Activated T-helper 1 cell treated with anti-CD3 and anti-CD28 coated beads, Interleukin-12 subunit alpha, Interleukin-12 subunit beta, Interleukin-2, Interleukin-4 antibody, amounts not matched to agents 30 ng/mL and 10 ng/mL and 1 ng/mL, durations not matched to agents 14 hours and 24 hours and 36 hours (primary cell): ENCODE measurements at regions not wholly inside any gene's neighbourhood (a gene's known extent, or its start where the extent isn't known, plus 50 kb on each side); places are given as distances from the start of the nearest gene placed in this dataset.

Source experiments
- DNase-seq: peaks from one replicate; pipeline ENCODE4 v3.0.0; 2021; ENCODE audit warnings: low spot score
- H3K27ac Mint-ChIP-seq: one replicate; pipeline ENCODE4 v1.8.0; 2021; ENCODE audit warnings: mild to moderate bottlenecking, mixed read lengths
- H3K27me3 Mint-ChIP-seq: one replicate; pipeline ENCODE4 v1.8.0; 2022; ENCODE audit warnings: mild to moderate bottlenecking, moderate library complexity, mixed read lengths; ENCODE audit not compliant: insufficient read depth
- H3K36me3 Mint-ChIP-seq: one replicate; pipeline ENCODE4 v1.8.0; 2021; ENCODE audit warnings: low read depth, mixed read lengths
- H3K4me1 Mint-ChIP-seq: one replicate; pipeline ENCODE4 v1.8.0; 2021; ENCODE audit warnings: low read depth, mixed read lengths
- H3K4me3 Mint-ChIP-seq: one replicate; pipeline ENCODE4 v1.8.0; 2021; ENCODE audit warnings: mild to moderate bottlenecking, moderate library complexity, mixed read lengths
- H3K9me3 Mint-ChIP-seq: one replicate; pipeline ENCODE4 v1.8.0; 2021; ENCODE audit warnings: mixed read lengths
- intact Hi-C: fragments of 100-400 bp; cut with micrococcal nuclease; formaldehyde crosslinking; loops from one replicate; pipeline ENCODE4 v1.15.1; 2024

- no peaks in the 10 kb centered on the region for H3K9me3 Mint-ChIP-seq
Observed at GRCh38 chr10:8913720-8914119, 859.2 kb downstream of the GATA3 start.

GRCh38 chr10:8919280-8919679 lies 864.8 kb downstream of the GATA3 start:
- no peaks in the 10 kb centered on the region for H3K4me1 Mint-ChIP-seq
- no peak overlapping the region for H3K4me3 Mint-ChIP-seq
- DNase-seq: no peak
- peaks cover 2% of the 10 kb centered on the region for H3K27me3 Mint-ChIP-seq
- H3K27ac Mint-ChIP-seq: no peak overlapping the region
- no peaks in the 10 kb centered on the region for H3K36me3 Mint-ChIP-seq
- no peaks in the 10 kb centered on the region for H3K9me3 Mint-ChIP-seq
- intact Hi-C loops: no loop called here

More at GRCh38 chr10:8913720-8914119, 859.2 kb downstream of the GATA3 start:
- no peak for DNase-seq
- Mint-ChIP-seq H3K4me1 (no peaks in the 10 kb centered on the region), H3K36me3 (no peaks in the 10 kb centered on the region), H3K4me3 (no peak overlapping the region), H3K27ac (no peak overlapping the region), H3K27me3 (peaks cover 2% of the 10 kb centered on the region)
- intact Hi-C loops: no loop called here

- Mint-ChIP-seq H3K36me3 (no peaks in the 10 kb centered on the region), H3K4me3 (no peak overlapping the region), H3K4me1 (no peaks in the 10 kb centered on the region), H3K27me3 (peaks cover 1% of the 10 kb centered on the region), H3K9me3 (peaks cover 5% of the 10 kb centered on the region), H3K27ac (no peak overlapping the region)
- no peak for DNase-seq
- intact Hi-C loops: no loop called here
Observed at GRCh38 chr10:8921568-8921967, 867.1 kb downstream of the GATA3 start.

GRCh38 chr10:8923096-8923495 lies 868.6 kb downstream of the GATA3 start:
- peaks cover 5% of the 10 kb centered on the region for H3K9me3 Mint-ChIP-seq
- no peaks in the 10 kb centered on the region for H3K4me1 Mint-ChIP-seq
- no peak for DNase-seq
- H3K27ac Mint-ChIP-seq: no peak overlapping the region
- H3K4me3 Mint-ChIP-seq: no peak overlapping the region
- H3K27me3 Mint-ChIP-seq: no peaks in the 10 kb centered on the region
- intact Hi-C loops: no loop called here
- no peaks in the 10 kb centered on the region for H3K36me3 Mint-ChIP-seq

- no peak for DNase-seq
- Mint-ChIP-seq H3K27me3 (peaks cover 4% of the 10 kb centered on the region), H3K36me3 (no peaks in the 10 kb centered on the region), H3K4me3 (no peak overlapping the region), H3K9me3 (peaks cover 5% of the 10 kb centered on the region), H3K4me1 (no peaks in the 10 kb centered on the region), H3K27ac (no peak overlapping the region)
- intact Hi-C loops: no loop called here
Observed at GRCh38 chr10:8927705-8928104, 873.2 kb downstream of the GATA3 start.

GRCh38 chr10:8946451-8946850 lies 892.0 kb downstream of the GATA3 start:
- no peak overlapping the region for H3K4me3 Mint-ChIP-seq

GRCh38 chr10:8950978-8951377 lies 896.5 kb downstream of the GATA3 start:
- H3K27ac Mint-ChIP-seq: no peak overlapping the region
- intact Hi-C loops: no loop called here
- peaks cover 8% of the 10 kb centered on the region for H3K9me3 Mint-ChIP-seq
- no peaks in the 10 kb centered on the region for H3K4me1 Mint-ChIP-seq
- no peak overlapping the region for H3K4me3 Mint-ChIP-seq
- H3K27me3 Mint-ChIP-seq: no peaks in the 10 kb centered on the region
- no peak for DNase-seq
- H3K36me3 Mint-ChIP-seq: no peaks in the 10 kb centered on the region

More at GRCh38 chr10:8946451-8946850, 892.0 kb downstream of the GATA3 start:
- Mint-ChIP-seq H3K27me3 (no peaks in the 10 kb centered on the region), H3K27ac (no peak overlapping the region), H3K36me3 (no peaks in the 10 kb centered on the region), H3K9me3 (peaks cover 8% of the 10 kb centered on the region), H3K4me1 (no peaks in the 10 kb centered on the region)
- intact Hi-C loops: no loop called here
- DNase-seq: no peak

GRCh38 chr10:8951440-8952089 lies 897.1 kb downstream of the GATA3 start:
- no peak overlapping the region for H3K4me3 Mint-ChIP-seq
- no peak overlapping the region for H3K27ac Mint-ChIP-seq

GRCh38 chr10:8956400-8956799 lies 901.9 kb downstream of the GATA3 start:
- Mint-ChIP-seq H3K9me3 (no peaks in the 10 kb centered on the region), H3K36me3 (no peaks in the 10 kb centered on the region), H3K27ac (no peak overlapping the region), H3K27me3 (no peaks in the 10 kb centered on the region), H3K4me1 (no peaks in the 10 kb centered on the region), H3K4me3 (no peak overlapping the region)
- no peak for DNase-seq
- intact Hi-C loops: no loop called here

More at GRCh38 chr10:8951440-8952089, 897.1 kb downstream of the GATA3 start:
- no peaks in the 10 kb centered on the region for H3K27me3 Mint-ChIP-seq
- H3K9me3 Mint-ChIP-seq: peaks cover 4% of the 10 kb centered on the region
- H3K4me1 Mint-ChIP-seq: no peaks in the 10 kb centered on the region
- DNase-seq: no peak
- no peaks in the 10 kb centered on the region for H3K36me3 Mint-ChIP-seq
- intact Hi-C loops: no loop called here

- peaks cover 3% of the 10 kb centered on the region for H3K27me3 Mint-ChIP-seq
- H3K9me3 Mint-ChIP-seq: peaks cover 4% of the 10 kb centered on the region
- H3K4me1 Mint-ChIP-seq: no peaks in the 10 kb centered on the region
- intact Hi-C loops: no loop called here
- no peak overlapping the region for H3K4me3 Mint-ChIP-seq
- DNase-seq: no peak
- H3K36me3 Mint-ChIP-seq: no peaks in the 10 kb centered on the region
- H3K27ac Mint-ChIP-seq: no peak overlapping the region
Observed at GRCh38 chr10:8962249-8962648, 907.8 kb downstream of the GATA3 start.

- DNase-seq: no peak
- no peaks in the 10 kb centered on the region for H3K4me1 Mint-ChIP-seq
- peaks cover 4% of the 10 kb centered on the region for H3K27me3 Mint-ChIP-seq
- H3K4me3 Mint-ChIP-seq: no peak overlapping the region
- intact Hi-C loops: no loop called here
- H3K27ac Mint-ChIP-seq: no peak overlapping the region
- peaks cover 7% of the 10 kb centered on the region for H3K9me3 Mint-ChIP-seq
- H3K36me3 Mint-ChIP-seq: no peaks in the 10 kb centered on the region
Observed at GRCh38 chr10:8967061-8967460, 912.6 kb downstream of the GATA3 start.

- no peaks in the 10 kb centered on the region for H3K36me3 Mint-ChIP-seq
- H3K4me1 Mint-ChIP-seq: no peaks in the 10 kb centered on the region
- no peak for DNase-seq
- intact Hi-C loops: no loop called here
- no peak overlapping the region for H3K4me3 Mint-ChIP-seq
- peaks cover 9% of the 10 kb centered on the region for H3K27me3 Mint-ChIP-seq
- no peak overlapping the region for H3K27ac Mint-ChIP-seq
- H3K9me3 Mint-ChIP-seq: peaks cover 3% of the 10 kb centered on the region
Observed at GRCh38 chr10:8969853-8970252, 915.4 kb downstream of the GATA3 start.

- no peaks in the 10 kb centered on the region for H3K36me3 Mint-ChIP-seq
- DNase-seq: no peak
- no peak overlapping the region for H3K27ac Mint-ChIP-seq
- peaks cover 6% of the 10 kb centered on the region for H3K27me3 Mint-ChIP-seq
- H3K4me3 Mint-ChIP-seq: no peak overlapping the region
- intact Hi-C loops: no loop called here
- H3K4me1 Mint-ChIP-seq: no peaks in the 10 kb centered on the region
- peaks cover 3% of the 10 kb centered on the region for H3K9me3 Mint-ChIP-seq
Observed at GRCh38 chr10:8975535-8975934, 921.0 kb downstream of the GATA3 start.

- Mint-ChIP-seq H3K36me3 (no peaks in the 10 kb centered on the region), H3K4me1 (no peaks in the 10 kb centered on the region), H3K27me3 (peaks cover 2% of the 10 kb centered on the region), H3K4me3 (no peak overlapping the region), H3K9me3 (no peaks in the 10 kb centered on the region), H3K27ac (no peak overlapping the region)
- intact Hi-C loops: no loop called here
- DNase-seq: no peak
Observed at GRCh38 chr10:8978100-8978499, 923.6 kb downstream of the GATA3 start.
